GM18861 (cell line): ENCODE measurements at regions not wholly inside any gene's neighbourhood (a gene's known extent, or its start where the extent isn't known, plus 50 kb on each side); places are given as distances from the start of the nearest gene placed in this dataset.
"Not testable (repeated sequence)": the region's sequence is repeated elsewhere in the genome, so short reads cannot be mapped to it uniquely, and the experiment has no call there.

Experiments
- ATAC-seq: cut with Tn5 transposase; IDR thresholded peaks from one replicate; pipeline ENCODE4 v1.9.1; 2021; ENCODE audit not compliant: unreplicated experiment

- no peak for ATAC-seq
These were observed 201.6 kb upstream of the PTBP2 start for GRCh38 chr1:96519851-96520578.

- ATAC-seq, result no peak
These were observed 201.0 kb upstream of the PTBP2 start for GRCh38 chr1:96520579-96520947.

GRCh38 chr1:96521010-96521409 is 200.6 kb upstream of the PTBP2 start:
- no peak for ATAC-seq

- no peak for ATAC-seq
These were observed 199.4 kb upstream of the PTBP2 start for GRCh38 chr1:96521994-96522760.

- no peak for ATAC-seq
These were observed 198.7 kb upstream of the PTBP2 start for GRCh38 chr1:96522927-96523326.

GRCh38 chr1:96524100-96524499 is 197.5 kb upstream of the PTBP2 start:
- no peak for ATAC-seq

- ATAC-seq, result no peak
These were observed 195.7 kb upstream of the PTBP2 start for GRCh38 chr1:96525657-96526557.

- not testable (repeated sequence) for ATAC-seq
These were observed 192.9 kb upstream of the PTBP2 start for GRCh38 chr1:96528672-96529071.

GRCh38 chr1:96533820-96534219 is 187.8 kb upstream of the PTBP2 start:
- no peak for ATAC-seq

GRCh38 chr1:96536581-96536980 is 185.0 kb upstream of the PTBP2 start:
- ATAC-seq, result no peak

GRCh38 chr1:96538111-96538641 is 183.4 kb upstream of the PTBP2 start:
- no peak for ATAC-seq

GRCh38 chr1:96538883-96539282 is 182.7 kb upstream of the PTBP2 start:
- no peak for ATAC-seq

GRCh38 chr1:96541491-96541890 is 180.1 kb upstream of the PTBP2 start:
- ATAC-seq, result no peak

GRCh38 chr1:96544051-96544830 is 177.3 kb upstream of the PTBP2 start:
- no peak for ATAC-seq

GRCh38 chr1:96544831-96545221 is 176.8 kb upstream of the PTBP2 start:
- no peak for ATAC-seq

- no peak for ATAC-seq
These were observed 175.5 kb upstream of the PTBP2 start for GRCh38 chr1:96545935-96546656.

- no peak for ATAC-seq
These were observed 171.5 kb upstream of the PTBP2 start for GRCh38 chr1:96550061-96550460.

GRCh38 chr1:96552451-96552850 is 169.1 kb upstream of the PTBP2 start:
- ATAC-seq, result no peak

- no peak for ATAC-seq
These were observed 167.8 kb upstream of the PTBP2 start for GRCh38 chr1:96553811-96554210.

- ATAC-seq, result no peak
These were observed 167.2 kb upstream of the PTBP2 start for GRCh38 chr1:96554364-96554763.
